Esophagus muscularis mucosa (tissue), 4 donors: ENCODE measurements at regions not wholly inside any gene's neighbourhood (a gene's known extent, or its start where the extent isn't known, plus 50 kb on each side); places are given as distances from the start of the nearest gene placed in this dataset.

Source experiments
- DNase-seq: peaks from one replicate; pipeline ENCODE4 v3.0.0-alpha.2; 2017; ENCODE audit errors: extremely low spot score
- H3K27ac ChIP-seq, 4 donors: fragments of 200-600 bp; sonication (generic); replicated peaks in 1 of 4; 1 replicate in 3 of 4; 2 replicates in 1 of 4; pipeline ENCODE4 v1.5.1; 2016 to 2019; ENCODE audit warnings: mild to moderate bottlenecking in 1 of 4
- H3K27me3 ChIP-seq, 4 donors: fragments of 200-600 bp; sonication (generic); one replicate each; pipeline versions ENCODE4 v1.5.1 to v1.6.0; 2016 to 2019
- H3K36me3 ChIP-seq, 4 donors: fragments of 200-600 bp; sonication (generic); one replicate each; pipeline ENCODE4 v1.5.1; 2016 to 2019
- H3K4me1 ChIP-seq, 4 donors: fragments of 200-600 bp; sonication (generic); one replicate each; pipeline ENCODE4 v1.5.1; 2016 to 2019
- H3K4me3 ChIP-seq, 4 donors: fragments of 200-600 bp; sonication (generic); 1 replicate in 2 of 4; 2 replicates in 2 of 4; pipeline ENCODE4 v1.5.1; 2016 to 2019; ENCODE audit warnings: mild to moderate bottlenecking in 4 of 4, moderate library complexity in 1 of 4
- H3K9me3 ChIP-seq, 4 donors: fragments of 200-600 bp; sonication (generic); 1 replicate in 3 of 4; 2 replicates in 1 of 4; pipeline ENCODE4 v1.5.1; 2016 to 2019
- EP300 ChIP-seq: sonication (generic); formaldehyde crosslinking; IDR thresholded peaks from one replicate; pipeline ENCODE4 v1.6.1; 2017; ENCODE audit warnings: antibody characterized with exemption
- POLR2A ChIP-seq: fragments of 450-650 bp; IDR thresholded peaks from one replicate; pipeline ENCODE4 v1.6.1; 2017; ENCODE audit warnings: antibody characterized with exemption, moderate library complexity, mild to moderate bottlenecking, low read depth
- POLR2AphosphoS5 ChIP-seq, 2 donors: sonication (generic); formaldehyde crosslinking; IDR thresholded peaks; one replicate each; pipeline ENCODE4 v1.6.1; 2017; ENCODE audit warnings: antibody characterized with exemption in 2 of 2
- WGBS: methylation state at CpG from one replicate; pipeline ENCODE4 v1.1.5; 2018; 5-methylcytosine and 5-hydroxymethylcytosine counted together
- intact Hi-C: fragments of 100-400 bp; cut with DNase I; formaldehyde crosslinking; loops from one replicate; pipeline ENCODE4 v1.15.1; 2023
- TF ChIP-seq, protein P1 (sequence below), 3 experiments: fragments of 200-600 bp in 2 of 3; fragments of 450-650 bp in 1 of 3; sonication (generic) in 2 of 3; IDR thresholded peaks; one replicate each; pipeline ENCODE4 v1.5.1; 2017 to 2019; ENCODE audit warnings: antibody characterized with exemption in 3 of 3, mild to moderate bottlenecking in 2 of 3, moderate library complexity in 1 of 3

DNA sequence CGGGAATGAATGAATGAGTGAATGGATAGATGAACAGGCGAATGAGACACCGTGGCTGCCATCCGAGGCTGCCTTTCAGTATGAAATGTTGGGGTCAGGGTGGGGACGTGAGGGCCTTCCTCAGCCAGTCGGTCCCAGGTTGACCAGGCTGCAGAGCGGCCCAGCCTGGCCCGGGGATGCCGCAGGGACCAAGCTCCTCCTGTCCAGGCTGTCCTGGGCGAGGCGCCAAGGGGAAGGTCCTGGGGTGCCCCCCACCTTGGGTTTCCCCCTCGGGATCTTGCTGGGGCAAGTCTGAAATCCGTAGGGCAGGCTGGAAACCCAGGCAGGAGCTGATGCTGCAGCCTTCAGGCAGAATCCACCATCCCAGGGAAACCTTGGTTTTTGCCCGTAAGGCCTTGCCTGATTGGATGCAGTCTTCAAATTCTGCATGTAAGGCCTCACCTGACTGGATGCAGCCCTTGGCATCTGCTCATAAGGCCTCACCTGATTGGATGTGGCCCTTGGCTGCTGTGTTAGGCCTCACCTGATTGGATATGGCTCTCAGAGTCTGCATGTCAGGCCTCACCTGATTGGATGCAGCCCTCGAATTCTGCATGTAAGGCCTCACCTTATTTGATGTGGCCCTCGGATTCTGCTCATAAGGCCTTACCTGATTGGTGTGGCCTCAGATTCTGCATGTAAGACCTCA, 61.7 kb upstream of the ZNF469 start:
- H3K27ac ChIP-seq, result no peak overlapping the region
- no peak for DNase-seq
- peaks cover 1 to 13% (median 5%) of the 10 kb centered on the region in 4 donors for H3K4me1 ChIP-seq
- H3K27me3 ChIP-seq, result peaks cover 0 to 8% (median 0%) of the 10 kb centered on the region in 4 donors
- intact Hi-C loops, result no loop called here
- 98% methylated on average over 8 of the region's 16 CpGs for WGBS
- H3K36me3 ChIP-seq, result no peaks in the 10 kb centered on the region
- TF ChIP-seq POLR2A, result no peak
- TF ChIP-seq POLR2AphosphoS5 (IDR thresholded peaks at IDR 0.05), result no peak
- TF ChIP-seq, protein P1, sequence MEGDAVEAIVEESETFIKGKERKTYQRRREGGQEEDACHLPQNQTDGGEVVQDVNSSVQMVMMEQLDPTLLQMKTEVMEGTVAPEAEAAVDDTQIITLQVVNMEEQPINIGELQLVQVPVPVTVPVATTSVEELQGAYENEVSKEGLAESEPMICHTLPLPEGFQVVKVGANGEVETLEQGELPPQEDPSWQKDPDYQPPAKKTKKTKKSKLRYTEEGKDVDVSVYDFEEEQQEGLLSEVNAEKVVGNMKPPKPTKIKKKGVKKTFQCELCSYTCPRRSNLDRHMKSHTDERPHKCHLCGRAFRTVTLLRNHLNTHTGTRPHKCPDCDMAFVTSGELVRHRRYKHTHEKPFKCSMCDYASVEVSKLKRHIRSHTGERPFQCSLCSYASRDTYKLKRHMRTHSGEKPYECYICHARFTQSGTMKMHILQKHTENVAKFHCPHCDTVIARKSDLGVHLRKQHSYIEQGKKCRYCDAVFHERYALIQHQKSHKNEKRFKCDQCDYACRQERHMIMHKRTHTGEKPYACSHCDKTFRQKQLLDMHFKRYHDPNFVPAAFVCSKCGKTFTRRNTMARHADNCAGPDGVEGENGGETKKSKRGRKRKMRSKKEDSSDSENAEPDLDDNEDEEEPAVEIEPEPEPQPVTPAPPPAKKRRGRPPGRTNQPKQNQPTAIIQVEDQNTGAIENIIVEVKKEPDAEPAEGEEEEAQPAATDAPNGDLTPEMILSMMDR (IDR thresholded peaks at IDR 0.05), result no peak
- TF ChIP-seq EP300, result no peak
- H3K4me3 ChIP-seq, result no peak overlapping the region
- H3K9me3 ChIP-seq, result no peaks in the 10 kb centered on the region

DNA sequence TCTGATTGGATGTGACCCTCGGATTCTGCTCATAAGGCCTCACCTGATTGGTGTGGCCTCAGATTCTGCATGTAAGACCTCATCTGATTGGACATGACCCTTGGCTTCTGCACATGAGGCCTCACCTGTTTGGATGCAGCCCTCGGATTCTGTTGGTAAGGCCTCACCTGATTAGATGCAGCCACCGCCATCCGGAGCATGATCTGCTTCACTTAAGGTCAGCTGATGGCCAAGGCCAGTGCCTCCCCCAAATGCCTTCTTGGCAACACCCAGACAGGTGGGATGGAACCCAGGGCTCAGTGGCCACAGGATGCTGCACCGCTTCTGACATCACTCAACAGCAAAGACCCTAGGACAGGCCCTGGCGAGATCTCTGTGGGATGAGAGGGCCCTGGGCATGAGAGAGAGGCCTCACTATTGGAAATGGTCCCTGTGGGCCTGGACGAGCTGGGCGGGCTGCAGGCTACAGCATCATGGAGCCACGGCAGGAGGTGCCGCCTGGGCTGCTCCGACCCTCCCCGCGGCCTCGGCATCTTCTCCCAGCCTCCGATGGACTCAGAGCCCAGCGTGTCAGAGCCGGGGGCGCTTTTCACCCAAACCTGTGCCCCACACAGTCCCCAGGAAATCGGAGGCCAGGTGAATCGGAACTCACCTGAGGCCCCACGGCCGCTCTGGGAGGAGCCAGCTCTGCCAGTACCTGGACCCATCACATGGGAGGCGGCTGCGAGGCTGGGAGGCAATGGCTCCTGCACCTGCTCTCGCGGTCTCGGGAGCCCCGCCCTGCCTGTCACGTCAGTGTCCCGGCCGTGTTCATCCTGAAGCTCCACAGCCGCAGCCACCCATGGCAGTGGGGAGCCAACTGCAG, 60.9 kb upstream of the ZNF469 start:
- Histone ChIP-seq H3K4me3 (no peak overlapping the region), H3K27me3 (peaks cover 0 to 8% (median 0%) of the 10 kb centered on the region in 4 donors), H3K9me3 (no peaks in the 10 kb centered on the region), H3K36me3 (no peaks in the 10 kb centered on the region), H3K27ac (no peak overlapping the region), H3K4me1 (peaks cover 0 to 13% (median 4%) of the 10 kb centered on the region in 4 donors)
- no peak for TF ChIP-seq POLR2AphosphoS5 (IDR thresholded peaks at IDR 0.05)
- TF ChIP-seq, protein P1 (IDR thresholded peaks at IDR 0.05), result no peak
- TF ChIP-seq EP300, result no peak
- TF ChIP-seq POLR2A, result no peak
- WGBS, result 95% methylated on average over 16 of the region's 32 CpGs
- DNase-seq, result no peak
- intact Hi-C loops, result no loop called here

DNA sequence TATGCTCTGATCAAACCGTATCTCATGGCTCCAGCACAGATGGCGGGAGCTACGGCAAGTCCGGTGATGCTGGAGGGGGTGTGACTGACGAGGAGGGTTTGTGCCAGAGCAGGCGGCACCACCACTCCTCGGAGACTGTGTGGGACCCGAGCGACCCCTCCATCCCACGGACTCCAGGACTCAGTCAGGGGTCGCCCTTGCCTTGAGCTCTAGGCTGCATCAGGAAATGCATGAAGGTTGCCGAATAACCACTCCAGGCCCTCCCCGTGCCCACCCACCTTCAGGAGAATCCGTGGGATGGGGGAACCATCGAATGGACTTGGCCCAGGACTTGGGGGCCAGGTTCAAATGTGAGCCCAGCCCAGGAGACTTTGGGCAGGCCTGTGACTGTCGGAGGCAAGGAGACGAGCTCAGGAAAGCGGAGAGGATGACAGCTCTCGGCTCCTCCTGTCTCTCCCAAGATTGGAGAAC, 60.2 kb upstream of the ZNF469 start:
- intact Hi-C loops, result no loop called here
- Histone ChIP-seq H3K36me3 (no peaks in the 10 kb centered on the region), H3K27ac (no peak overlapping the region), H3K4me3 (no peak overlapping the region), H3K4me1 (peaks cover 0 to 11% (median 4%) of the 10 kb centered on the region in 4 donors), H3K9me3 (no peaks in the 10 kb centered on the region), H3K27me3 (peaks cover 0 to 8% (median 0%) of the 10 kb centered on the region in 4 donors)
- WGBS, result 91% methylated on average over 7 of the region's 19 CpGs
- DNase-seq, result no peak
- TF ChIP-seq POLR2A, result no peak
- no peak for TF ChIP-seq POLR2AphosphoS5 (IDR thresholded peaks at IDR 0.05)
- TF ChIP-seq EP300, result no peak
- TF ChIP-seq, protein P1 (IDR thresholded peaks at IDR 0.05), result no peak

DNA sequence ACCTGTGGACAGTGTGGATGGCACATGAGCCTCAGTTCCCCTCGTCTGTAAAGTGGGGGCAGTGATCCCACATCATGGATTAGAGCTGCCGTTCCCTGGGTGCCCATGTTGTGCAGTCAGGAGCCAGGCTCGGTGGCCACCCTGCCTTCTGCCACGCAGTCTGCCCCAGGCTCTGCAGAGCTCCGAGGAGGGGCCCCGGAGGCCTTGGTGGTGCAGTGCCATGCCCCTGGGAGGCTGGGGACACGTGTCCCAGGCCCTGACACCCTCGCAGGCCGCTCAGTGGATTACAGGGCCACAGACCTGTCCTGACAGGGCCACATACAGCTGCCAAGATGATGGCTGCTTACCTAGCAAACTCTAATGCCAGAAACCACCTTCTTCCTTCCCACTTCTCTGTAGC, 59.7 kb upstream of the ZNF469 start:
- no peaks in the 10 kb centered on the region for H3K9me3 ChIP-seq
- peaks cover 0 to 8% (median 0%) of the 10 kb centered on the region in 4 donors for H3K27me3 ChIP-seq
- H3K4me3 ChIP-seq, result no peak overlapping the region
- 88% methylated on average over 9 of the region's 9 CpGs for WGBS
- H3K36me3 ChIP-seq, result no peaks in the 10 kb centered on the region
- peaks cover 0 to 7% (median 2%) of the 10 kb centered on the region in 4 donors for H3K4me1 ChIP-seq
- no peak for DNase-seq
- H3K27ac ChIP-seq, result no peak overlapping the region
- TF ChIP-seq POLR2A, result no peak
- no peak for TF ChIP-seq EP300
- TF ChIP-seq, protein P1 (IDR thresholded peaks at IDR 0.05), result no peak
- TF ChIP-seq POLR2AphosphoS5 (IDR thresholded peaks at IDR 0.05), result no peak
- intact Hi-C loops, result no loop called here
